ENCODE measurements at regions not wholly inside any gene's neighbourhood (a gene's known extent, or its start where the extent isn't known, plus 50 kb on each side); places are given as distances from the start of the nearest gene placed in this dataset.

DNA sequence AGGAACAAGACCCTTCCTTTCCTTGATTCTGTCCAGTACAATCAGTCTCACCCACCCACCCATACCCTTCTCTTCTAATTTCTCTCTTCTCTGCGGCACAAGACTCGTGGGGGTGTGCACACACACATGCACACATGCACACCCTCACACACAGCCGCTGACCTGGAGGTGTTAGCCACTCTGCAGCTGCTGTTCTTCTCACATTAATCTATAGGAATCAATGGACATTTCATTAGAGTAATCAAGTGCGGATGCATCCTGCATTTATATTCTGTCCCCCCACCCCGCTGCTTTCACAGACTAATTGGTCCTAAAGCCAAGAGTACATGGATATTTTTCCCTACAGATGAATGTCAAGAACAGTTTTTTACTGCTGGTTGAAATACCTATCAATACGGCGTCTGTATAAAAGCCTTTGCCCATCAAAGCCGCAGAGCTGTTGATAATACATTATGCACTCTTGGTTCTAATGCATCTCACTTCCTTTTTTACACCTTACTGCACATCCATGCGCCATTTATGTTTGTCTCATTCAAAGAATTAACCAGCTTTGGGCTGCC lies 186.5 kb upstream of the ONECUT1 start:
- Histone ChIP-seq H3K9ac (ENCODE audit: insufficient read depth, low read length, poor library complexity, severe bottlenecking) (no peak overlapping the region), H3K4me1 (ENCODE audit: control insufficient read depth in 1 of 2, insufficient read depth in 2 of 2, low read length in 2 of 2) (no peaks in the 10 kb centered on the region), H4K20me1 (ENCODE audit: insufficient read depth, low read length) (no peaks in the 10 kb centered on the region), H3K4me2 (replicated peaks; ENCODE audit: extremely low read depth, low read length, poor library complexity, severe bottlenecking) (no peak overlapping the region), H3K9me3 (replicated peaks in 1 of 2; ENCODE audit: control insufficient read depth in 1 of 2, insufficient read depth in 1 of 2, low read length in 2 of 2) (no peaks in the 10 kb centered on the region), H3K79me2 (ENCODE audit: insufficient read depth, low read length) (no peaks in the 10 kb centered on the region), H3K4me3 (replicated peaks in 1 of 3; ENCODE audit: low read depth in 2 of 3, low read length in 3 of 3) (no peak overlapping the region), H2AFZ (ENCODE audit: insufficient read depth, low read depth, low read length, poor library complexity, severe bottlenecking) (no peak overlapping the region), H3K27ac (ENCODE audit: low read depth in 1 of 2, low read length in 2 of 2) (no peak overlapping the region), H3K36me3 (replicated peaks in 1 of 2; ENCODE audit: control insufficient read depth in 1 of 2, insufficient read depth in 2 of 2, low read length in 2 of 2) (no peaks in the 10 kb centered on the region), H3K27me3 (ENCODE audit: control insufficient read depth in 2 of 2, insufficient read depth in 2 of 2, low read length in 2 of 2) (no peaks in the 10 kb centered on the region)
- Mint-ChIP-seq H3K36me3 (no peaks in the 10 kb centered on the region), H3K27me3 (ENCODE audit: low read depth in 3 of 3) (peaks cover 0 to 3% (median 3%) of the 10 kb centered on the region in 3 donors), H3K9me3 (peaks cover 0 to 8% (median 2%) of the 10 kb centered on the region in 7 donors), H3K27ac (no peak overlapping the region), H3K4me3 (no peak overlapping the region), H3K4me1 (no peaks in the 10 kb centered on the region)
- TF ChIP-seq, protein P1, sequence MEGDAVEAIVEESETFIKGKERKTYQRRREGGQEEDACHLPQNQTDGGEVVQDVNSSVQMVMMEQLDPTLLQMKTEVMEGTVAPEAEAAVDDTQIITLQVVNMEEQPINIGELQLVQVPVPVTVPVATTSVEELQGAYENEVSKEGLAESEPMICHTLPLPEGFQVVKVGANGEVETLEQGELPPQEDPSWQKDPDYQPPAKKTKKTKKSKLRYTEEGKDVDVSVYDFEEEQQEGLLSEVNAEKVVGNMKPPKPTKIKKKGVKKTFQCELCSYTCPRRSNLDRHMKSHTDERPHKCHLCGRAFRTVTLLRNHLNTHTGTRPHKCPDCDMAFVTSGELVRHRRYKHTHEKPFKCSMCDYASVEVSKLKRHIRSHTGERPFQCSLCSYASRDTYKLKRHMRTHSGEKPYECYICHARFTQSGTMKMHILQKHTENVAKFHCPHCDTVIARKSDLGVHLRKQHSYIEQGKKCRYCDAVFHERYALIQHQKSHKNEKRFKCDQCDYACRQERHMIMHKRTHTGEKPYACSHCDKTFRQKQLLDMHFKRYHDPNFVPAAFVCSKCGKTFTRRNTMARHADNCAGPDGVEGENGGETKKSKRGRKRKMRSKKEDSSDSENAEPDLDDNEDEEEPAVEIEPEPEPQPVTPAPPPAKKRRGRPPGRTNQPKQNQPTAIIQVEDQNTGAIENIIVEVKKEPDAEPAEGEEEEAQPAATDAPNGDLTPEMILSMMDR (IDR thresholded peaks at IDR 0.05), result no peak
- WGBS (ENCODE audit: insufficient coverage), result 100% methylated on average over 4 of the region's 9 CpGs
- intact Hi-C loops (cut with micrococcal nuclease), result no loop called here
- DNase-seq, result no peak

GRCh38 chr15:52975941-52976449 lies 185.9 kb upstream of the ONECUT1 start:
- Mint-ChIP-seq H3K36me3 (no peaks in the 10 kb centered on the region), H3K27me3 (ENCODE audit: low read depth in 3 of 3) (peaks cover 0 to 3% (median 2%) of the 10 kb centered on the region in 3 donors), H3K4me3 (no peak overlapping the region), H3K9me3 (peaks cover 0 to 7% (median 2%) of the 10 kb centered on the region in 7 donors), H3K27ac (no peak overlapping the region), H3K4me1 (no peaks in the 10 kb centered on the region)
- no peaks in the 10 kb centered on the region for H3K36me3 ChIP-seq (replicated peaks in 1 of 2; ENCODE audit: control insufficient read depth in 1 of 2, insufficient read depth in 2 of 2, low read length in 2 of 2)
- no peak overlapping the region for H3K9ac ChIP-seq (ENCODE audit: insufficient read depth, low read length, poor library complexity, severe bottlenecking)
- H3K4me3 ChIP-seq (replicated peaks in 1 of 3; ENCODE audit: low read depth in 2 of 3, low read length in 3 of 3), result no peak overlapping the region
- TF ChIP-seq, protein P1 (IDR thresholded peaks at IDR 0.05), result no peak
- H3K4me1 ChIP-seq (ENCODE audit: control insufficient read depth in 1 of 2, insufficient read depth in 2 of 2, low read length in 2 of 2), result no peaks in the 10 kb centered on the region
- no peaks in the 10 kb centered on the region for H3K79me2 ChIP-seq (ENCODE audit: insufficient read depth, low read length)
- no peak overlapping the region for H3K27ac ChIP-seq (ENCODE audit: low read depth in 1 of 2, low read length in 2 of 2)
- H4K20me1 ChIP-seq (ENCODE audit: insufficient read depth, low read length), result no peaks in the 10 kb centered on the region
- no peak overlapping the region for H3K4me2 ChIP-seq (replicated peaks; ENCODE audit: extremely low read depth, low read length, poor library complexity, severe bottlenecking)
- 76% methylated on average over 2 of the region's 4 CpGs for WGBS (ENCODE audit: insufficient coverage)
- no peaks in the 10 kb centered on the region for H3K27me3 ChIP-seq (ENCODE audit: control insufficient read depth in 2 of 2, insufficient read depth in 2 of 2, low read length in 2 of 2)
- no peak overlapping the region for H2AFZ ChIP-seq (ENCODE audit: insufficient read depth, low read depth, low read length, poor library complexity, severe bottlenecking)
- DNase-seq, result no peak
- H3K9me3 ChIP-seq (replicated peaks in 1 of 2; ENCODE audit: control insufficient read depth in 1 of 2, insufficient read depth in 1 of 2, low read length in 2 of 2), result no peaks in the 10 kb centered on the region
- intact Hi-C loops (cut with micrococcal nuclease), result no loop called here

All from CD14-positive monocyte (primary cell).